Fibroblast of the aortic adventitia (primary cell): ENCODE measurements at regions not wholly inside any gene's neighbourhood (a gene's known extent, or its start where the extent isn't known, plus 50 kb on each side); places are given as distances from the start of the nearest gene placed in this dataset.

Source experiments
- DNase-seq: peaks from one replicate; pipeline ENCODE4 v3.0.0-alpha.2; 2010; ENCODE audit warnings: low read depth
- H3K4me3 ChIP-seq: 2 replicates; pipeline ENCODE4 v1.5.1; 2011; ENCODE audit warnings: low read depth, mild to moderate bottlenecking, control low read depth, low read length, moderate library complexity
- CTCF ChIP-seq: IDR thresholded peaks from 2 replicates; pipeline ENCODE4 v1.5.1; 2011; ENCODE audit warnings: mild to moderate bottlenecking, low read length, control low read depth, inconsistent platforms; ENCODE audit not compliant: insufficient read depth

- no peak for TF ChIP-seq CTCF
- H3K4me3 ChIP-seq: no peak overlapping the region
- no peak for DNase-seq
Observed at GRCh38 chr2:47651296-47651695, 80.5 kb upstream of the KCNK12 start.

- TF ChIP-seq CTCF: no peak
- DNase-seq: no peak
- H3K4me3 ChIP-seq: no peak overlapping the region
Observed at GRCh38 chr2:47650001-47650535, 79.3 kb upstream of the KCNK12 start.

GRCh38 chr2:47645246-47645645 is 74.5 kb upstream of the KCNK12 start:
- no peak for DNase-seq
- no peak overlapping the region for H3K4me3 ChIP-seq
- TF ChIP-seq CTCF: no peak

- TF ChIP-seq CTCF: no peak
- no peak overlapping the region for H3K4me3 ChIP-seq
- no peak for DNase-seq
Observed at GRCh38 chr2:47644351-47644750, 73.6 kb upstream of the KCNK12 start.

GRCh38 chr2:47641366-47641765 is 70.6 kb upstream of the KCNK12 start:
- no peak overlapping the region for H3K4me3 ChIP-seq
- TF ChIP-seq CTCF: no peak
- peak; percentile 32 for DNase-seq

GRCh38 chr2:47640356-47640755 is 69.6 kb upstream of the KCNK12 start:
- no peak overlapping the region for H3K4me3 ChIP-seq
- DNase-seq: no peak

More at GRCh38 chr2:47640356-47640755, 69.6 kb upstream of the KCNK12 start:
- TF ChIP-seq CTCF: no peak
